HepG2 (cell line): ENCODE measurements at regions not wholly inside any gene's neighbourhood (a gene's known extent, or its start where the extent isn't known, plus 50 kb on each side); places are given as distances from the start of the nearest gene placed in this dataset.

ENCODE experiments used
- ATAC-seq: fragments of 200-7000 bp; cut with Tn5 transposase; 3 replicates; pipeline ENCODE4 v1.9.1; 2020; ENCODE audit warnings: mild to moderate bottlenecking, moderate library complexity
- BruUV-seq: library from RNA; stranded (reverse); fragments of 400-500 nt; replicated peaks from 2 replicates; lab custom pipeline; 2021; lab: Mats Ljungman, UMichigan
- CTCF ChIA-PET: fragments of 300-600 bp; formaldehyde crosslinking; extraction: SDS; loops from one replicate; lab custom pipeline; 2021; ENCODE audit warnings: low total read pairs, inconsistent platforms, low intra/inter-chr PET ratio; lab: Yijun Ruan, JAX
- POLR2A ChIA-PET: fragments of 350-600 bp; sonication (Branson Sonifier 250); formaldehyde crosslinking; loops from one replicate; lab custom pipeline; 2020; ENCODE audit warnings: antibody characterized with exemption, inconsistent platforms; lab: Yijun Ruan, JAX
- DNase-seq: peaks from one replicate; pipeline ENCODE4 v3.0.0-alpha.2; 2015; ENCODE audit warnings: low spot score
- FAIRE-seq: peaks from 3 replicates; lab custom pipeline; 2011; peaks lifted over from hg19 to GRCh38; lab: Jason Lieb, UNC
- H2AFZ ChIP-seq: one replicate; pipeline ENCODE4 v1.6.1; 2011; ENCODE audit warnings: low read length, inconsistent platforms
- H3K27ac ChIP-seq: fragments of 300-600 bp; 3 replicates; pipeline ENCODE4 v1.8.0; 2011; ENCODE audit warnings: mixed run types, mild to moderate bottlenecking, mixed read lengths, low read length, inconsistent platforms; ENCODE audit not compliant: insufficient read depth; ENCODE audit errors: extremely low read length
- H3K27me3 ChIP-seq, 2 experiments: fragments of 200-600 bp in 1 of 2; 2 replicates in 1 of 2; 3 replicates in 1 of 2; pipeline versions ENCODE4 v1.6.0 to v1.8.0; 2011; ENCODE audit warnings: low read length in 2 of 2, mild to moderate bottlenecking in 2 of 2, moderate library complexity in 2 of 2, inconsistent platforms in 1 of 2; ENCODE audit not compliant: insufficient read depth in 2 of 2, control insufficient read depth in 1 of 2
- H3K36me3 ChIP-seq, 2 experiments: fragments of 200-600 bp in 1 of 2; replicated peaks in 1 of 2; 2 replicates in 1 of 2; 3 replicates in 1 of 2; pipeline versions ENCODE4 v1.5.1 to v1.8.0; 2011; ENCODE audit warnings: low read length in 2 of 2, inconsistent platforms in 1 of 2; ENCODE audit not compliant: insufficient read depth in 2 of 2, control insufficient read depth in 1 of 2
- H3K4me1 ChIP-seq: 2 replicates; pipeline ENCODE4 v1.5.1; 2012; ENCODE audit warnings: low read length, inconsistent platforms; ENCODE audit not compliant: insufficient read depth
- H3K4me2 ChIP-seq: 2 replicates; pipeline ENCODE4 v1.6.0; 2011; ENCODE audit warnings: low read depth, low read length, inconsistent platforms
- H3K4me3 ChIP-seq, 3 experiments: fragments of 200-600 bp in 1 of 3; sonication (generic), shearing (Covaris generic) in 1 of 3; replicated peaks in 1 of 3; 2 replicates each; pipeline ENCODE4 v1.5.1; 2011 to 2016; ENCODE audit warnings: low read length in 3 of 3, inconsistent platforms in 2 of 3, low read depth in 2 of 3, mild to moderate bottlenecking in 2 of 3, control low read depth in 1 of 3, mixed read lengths in 1 of 3; ENCODE audit not compliant: insufficient read depth in 1 of 3
- H3K79me2 ChIP-seq: one replicate; pipeline ENCODE4 v1.6.1; 2011; ENCODE audit warnings: low read length, inconsistent platforms; ENCODE audit not compliant: insufficient read depth
- H3K9ac ChIP-seq: 2 replicates; pipeline ENCODE4 v1.6.0; 2011; ENCODE audit warnings: mild to moderate bottlenecking, low read depth, low read length, inconsistent platforms; ENCODE audit not compliant: insufficient read depth
- H3K9me3 ChIP-seq: 2 replicates; pipeline ENCODE4 v1.5.1; 2012; ENCODE audit warnings: mild to moderate bottlenecking, low read length
- H4K20me1 ChIP-seq: 2 replicates; pipeline ENCODE4 v1.6.0; 2011; ENCODE audit warnings: inconsistent platforms, mild to moderate bottlenecking, low read length, moderate library complexity; ENCODE audit not compliant: insufficient read depth
- ARNT ChIP-seq: fragments of 450-650 bp; IDR thresholded peaks from 2 replicates; pipeline ENCODE4 v1.6.1; 2017
- ATAD3A ChIP-seq: sonication (generic); formaldehyde crosslinking; IDR thresholded peaks from 2 replicates; pipeline ENCODE4 v1.4.0; 2020; ENCODE audit warnings: missing genetic modification reagents
- CCAR2 ChIP-seq: fragments of 200-400 bp; formaldehyde crosslinking; optimal IDR thresholded peaks from 2 replicates; pipeline ENCODE3; 2018; ENCODE audit warnings: low read depth, mild to moderate bottlenecking, low read length, moderate library complexity
- CTCF ChIP-seq: sonication (generic); formaldehyde crosslinking; IDR thresholded peaks from 2 replicates; pipeline ENCODE4 v1.5.0; 2020; ENCODE audit warnings: mild to moderate bottlenecking, missing genetic modification reagents, moderate library complexity
- HNRNPUL1 ChIP-seq: fragments of 200-400 bp; formaldehyde crosslinking; IDR thresholded peaks from 2 replicates; pipeline ENCODE4 v1.6.1; 2017; ENCODE audit warnings: low read depth, mild to moderate bottlenecking, low read length, moderate library complexity
- HOXD1 ChIP-seq: sonication (generic); formaldehyde crosslinking; IDR thresholded peaks from 2 replicates; pipeline ENCODE4 v1.5.0; 2020; ENCODE audit warnings: missing genetic modification reagents
- NFIC ChIP-seq: IDR thresholded peaks from 2 replicates; pipeline ENCODE4 v1.6.1; 2012; ENCODE audit warnings: mild to moderate bottlenecking, low read length, inconsistent platforms
- SALL2 ChIP-seq: sonication (generic); formaldehyde crosslinking; IDR thresholded peaks from 2 replicates; pipeline ENCODE4 v1.8.1; 2023; ENCODE audit warnings: mild to moderate bottlenecking, missing genetic modification reagents, inconsistent platforms
- TBX3 ChIP-seq: fragments of 450-650 bp; IDR thresholded peaks from 2 replicates; pipeline ENCODE4 v1.6.1; 2017; ENCODE audit warnings: antibody characterized with exemption, mild to moderate bottlenecking, inconsistent platforms, borderline replicate concordance
- THAP8 ChIP-seq: sonication (generic); formaldehyde crosslinking; IDR thresholded peaks from 2 replicates; pipeline ENCODE4 v1.5.1; 2020; ENCODE audit warnings: missing genetic modification reagents, mild to moderate bottlenecking, borderline replicate concordance
- ZBTB43 ChIP-seq: sonication (generic); formaldehyde crosslinking; conservative IDR thresholded peaks from 2 replicates; pipeline ENCODE4 v1.4.0; 2020; ENCODE audit warnings: missing genetic modification reagents
- ZNF274 ChIP-seq: sonication (generic); formaldehyde crosslinking; IDR thresholded peaks from 2 replicates; pipeline ENCODE4 v1.5.1; 2020; ENCODE audit warnings: mild to moderate bottlenecking, missing genetic modification reagents
- WGBS: methylation state at CpG from one replicate; pipeline ENCODE4 v1.1.6; 2017; ENCODE audit warnings: low lambda C conversion rate; 5-methylcytosine and 5-hydroxymethylcytosine counted together
- in situ Hi-C: cut with HindIII; loops from 2 replicates; pipeline ENCODE4 v1.10.0; 2017; ENCODE audit warnings: low pct_unique_long_range_greater_than_20kb; ENCODE audit not compliant: extremely low pct_ligation_motif_present
- intact Hi-C: fragments of 100-400 bp; cut with micrococcal nuclease; formaldehyde crosslinking; loops from one replicate; pipeline ENCODE4 v1.10.0; 2022; ENCODE audit not compliant: unreplicated experiment
- TF ChIP-seq, protein P1 (sequence below): sonication (generic); formaldehyde crosslinking; conservative IDR thresholded peaks from 2 replicates; pipeline ENCODE4 v1.8.0; 2022; ENCODE audit warnings: low read depth, missing genetic modification reagents
- TF ChIP-seq, protein P2 (sequence below): sonication (generic); formaldehyde crosslinking; IDR thresholded peaks from 2 replicates; pipeline ENCODE4 v1.5.0; 2020; ENCODE audit warnings: mild to moderate bottlenecking, missing genetic modification reagents

GRCh38 chr14:27881646-27882045, 884.9 kb upstream of the FOXG1 start:
- in situ Hi-C loops (no loop called here), intact Hi-C loops (no loop called here)
- Histone ChIP-seq H3K9me3 (peaks cover 98% of the 10 kb centered on the region), H3K27me3 (no peaks in the 10 kb centered on the region), H2AFZ (no peak overlapping the region), H3K9ac (no peak overlapping the region), H3K36me3 (no peaks in the 10 kb centered on the region), H3K4me1 (no peaks in the 10 kb centered on the region), H4K20me1 (no peaks in the 10 kb centered on the region), H3K4me3 (no peak overlapping the region), H3K4me2 (no peak overlapping the region), H3K27ac (no peak overlapping the region), H3K79me2 (no peaks in the 10 kb centered on the region)
- ChIA-PET POLR2A (no interaction called here), CTCF (no interaction called here)
- DNase-seq (no peak), FAIRE-seq (no peak), ATAC-seq (no peak)
- no TSS peak for BruUV-seq
- WGBS = 0% methylated on average over 4 of the region's 4 CpGs
- TF ChIP-seq ZNF274 (CRISPR knock-in tag) (no peak), THAP8 (CRISPR knock-in tag) (no peak), ATAD3A (CRISPR knock-in tag) (no peak), CCAR2 (no peak), CTCF (CRISPR knock-in tag) (no peak), TBX3 (no peak), SALL2 (no peak), HNRNPUL1 (no peak), ZBTB43 (CRISPR knock-in tag) (no peak), NFIC (no peak), ARNT (no peak), HOXD1 (CRISPR knock-in tag) (no peak)
- TF ChIP-seq, protein P1, sequence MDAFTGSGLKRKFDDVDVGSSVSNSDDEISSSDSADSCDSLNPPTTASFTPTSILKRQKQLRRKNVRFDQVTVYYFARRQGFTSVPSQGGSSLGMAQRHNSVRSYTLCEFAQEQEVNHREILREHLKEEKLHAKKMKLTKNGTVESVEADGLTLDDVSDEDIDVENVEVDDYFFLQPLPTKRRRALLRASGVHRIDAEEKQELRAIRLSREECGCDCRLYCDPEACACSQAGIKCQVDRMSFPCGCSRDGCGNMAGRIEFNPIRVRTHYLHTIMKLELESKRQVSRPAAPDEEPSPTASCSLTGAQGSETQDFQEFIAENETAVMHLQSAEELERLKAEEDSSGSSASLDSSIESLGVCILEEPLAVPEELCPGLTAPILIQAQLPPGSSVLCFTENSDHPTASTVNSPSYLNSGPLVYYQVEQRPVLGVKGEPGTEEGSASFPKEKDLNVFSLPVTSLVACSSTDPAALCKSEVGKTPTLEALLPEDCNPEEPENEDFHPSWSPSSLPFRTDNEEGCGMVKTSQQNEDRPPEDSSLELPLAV (CRISPR knock-in tag) = no peak
- TF ChIP-seq, protein P2, sequence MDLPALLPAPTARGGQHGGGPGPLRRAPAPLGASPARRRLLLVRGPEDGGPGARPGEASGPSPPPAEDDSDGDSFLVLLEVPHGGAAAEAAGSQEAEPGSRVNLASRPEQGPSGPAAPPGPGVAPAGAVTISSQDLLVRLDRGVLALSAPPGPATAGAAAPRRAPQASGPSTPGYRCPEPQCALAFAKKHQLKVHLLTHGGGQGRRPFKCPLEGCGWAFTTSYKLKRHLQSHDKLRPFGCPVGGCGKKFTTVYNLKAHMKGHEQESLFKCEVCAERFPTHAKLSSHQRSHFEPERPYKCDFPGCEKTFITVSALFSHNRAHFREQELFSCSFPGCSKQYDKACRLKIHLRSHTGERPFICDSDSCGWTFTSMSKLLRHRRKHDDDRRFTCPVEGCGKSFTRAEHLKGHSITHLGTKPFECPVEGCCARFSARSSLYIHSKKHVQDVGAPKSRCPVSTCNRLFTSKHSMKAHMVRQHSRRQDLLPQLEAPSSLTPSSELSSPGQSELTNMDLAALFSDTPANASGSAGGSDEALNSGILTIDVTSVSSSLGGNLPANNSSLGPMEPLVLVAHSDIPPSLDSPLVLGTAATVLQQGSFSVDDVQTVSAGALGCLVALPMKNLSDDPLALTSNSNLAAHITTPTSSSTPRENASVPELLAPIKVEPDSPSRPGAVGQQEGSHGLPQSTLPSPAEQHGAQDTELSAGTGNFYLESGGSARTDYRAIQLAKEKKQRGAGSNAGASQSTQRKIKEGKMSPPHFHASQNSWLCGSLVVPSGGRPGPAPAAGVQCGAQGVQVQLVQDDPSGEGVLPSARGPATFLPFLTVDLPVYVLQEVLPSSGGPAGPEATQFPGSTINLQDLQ = no peak
